ENCODE measurements at regions not wholly inside any gene's neighbourhood (a gene's known extent, or its start where the extent isn't known, plus 50 kb on each side); places are given as distances from the start of the nearest gene placed in this dataset.
A peak's percentile ranks its signal among the peaks of the same experiment; 100 is the strongest.
"Not testable (repeated sequence)": the region's sequence is repeated elsewhere in the genome, so short reads cannot be mapped to it uniquely, and the experiment has no call there.

- not testable (repeated sequence) for H3K27me3 ChIP-seq (ENCODE audit: control insufficient read depth, insufficient read depth, low read length); DNase-seq; H3K36me3 ChIP-seq (replicated peaks; ENCODE audit: control insufficient read depth, insufficient read depth, low read length); H3K4me3 ChIP-seq (ENCODE audit: insufficient read depth, low read depth, low read length)
These were observed 491.2 kb downstream of the BRD1 start for GRCh38 chr22:49336483-49336882.

GRCh38 chr22:49334976-49335375 lies 492.7 kb downstream of the BRD1 start:
- Histone ChIP-seq H3K36me3 (replicated peaks; ENCODE audit: control insufficient read depth, insufficient read depth, low read length) (no peaks in the 10 kb centered on the region), H3K4me3 (ENCODE audit: insufficient read depth, low read depth, low read length) (no peak overlapping the region), H3K27me3 (ENCODE audit: control insufficient read depth, insufficient read depth, low read length) (no peaks in the 10 kb centered on the region)
- no peak for DNase-seq

DNA sequence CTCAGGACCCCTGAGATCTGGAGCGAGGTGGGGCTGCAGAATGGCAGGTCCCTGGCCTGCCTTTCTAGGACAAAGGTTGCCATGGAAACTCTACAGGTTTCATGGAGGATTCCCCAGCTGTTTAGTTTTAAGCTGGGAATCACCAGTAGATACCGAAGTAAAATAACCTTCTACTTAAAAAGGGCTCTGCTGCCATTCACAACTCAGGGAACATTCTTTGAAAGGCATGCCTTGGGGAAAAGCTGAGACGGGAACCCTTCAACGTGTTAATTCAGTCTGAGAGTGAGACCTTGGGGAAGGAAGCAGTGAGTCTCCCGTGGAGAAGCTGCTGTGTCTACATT lies 493.3 kb downstream of the BRD1 start:
- Histone ChIP-seq H3K4me3 (ENCODE audit: insufficient read depth, low read depth, low read length) (no peak overlapping the region), H3K27me3 (ENCODE audit: control insufficient read depth, insufficient read depth, low read length) (no peaks in the 10 kb centered on the region), H3K36me3 (replicated peaks; ENCODE audit: control insufficient read depth, insufficient read depth, low read length) (no peaks in the 10 kb centered on the region)
- DNase-seq, result peak; percentile 82

- H3K27me3 ChIP-seq (ENCODE audit: control insufficient read depth, insufficient read depth, low read length), result no peaks in the 10 kb centered on the region
- no peak for DNase-seq
- H3K36me3 ChIP-seq (replicated peaks; ENCODE audit: control insufficient read depth, insufficient read depth, low read length), result no peaks in the 10 kb centered on the region
These were observed 494.5 kb downstream of the BRD1 start for GRCh38 chr22:49333206-49333605.

GRCh38 chr22:49332691-49333090 lies 495.0 kb downstream of the BRD1 start:
- Histone ChIP-seq H3K27me3 (ENCODE audit: control insufficient read depth, insufficient read depth, low read length) (no peaks in the 10 kb centered on the region), H3K36me3 (replicated peaks; ENCODE audit: control insufficient read depth, insufficient read depth, low read length) (no peaks in the 10 kb centered on the region), H3K4me3 (ENCODE audit: insufficient read depth, low read depth, low read length) (no peak overlapping the region)
- peak; percentile 19 for DNase-seq

More at GRCh38 chr22:49333206-49333605, 494.5 kb downstream of the BRD1 start:
- no peak overlapping the region for H3K4me3 ChIP-seq (ENCODE audit: insufficient read depth, low read depth, low read length)

- H3K27me3 ChIP-seq (ENCODE audit: control insufficient read depth, insufficient read depth, low read length), result no peaks in the 10 kb centered on the region
- no peaks in the 10 kb centered on the region for H3K36me3 ChIP-seq (replicated peaks; ENCODE audit: control insufficient read depth, insufficient read depth, low read length)
- H3K4me3 ChIP-seq (ENCODE audit: insufficient read depth, low read depth, low read length), result no peak overlapping the region
- peak; percentile 8 for DNase-seq
These were observed 495.8 kb downstream of the BRD1 start for GRCh38 chr22:49331878-49332277.

DNA sequence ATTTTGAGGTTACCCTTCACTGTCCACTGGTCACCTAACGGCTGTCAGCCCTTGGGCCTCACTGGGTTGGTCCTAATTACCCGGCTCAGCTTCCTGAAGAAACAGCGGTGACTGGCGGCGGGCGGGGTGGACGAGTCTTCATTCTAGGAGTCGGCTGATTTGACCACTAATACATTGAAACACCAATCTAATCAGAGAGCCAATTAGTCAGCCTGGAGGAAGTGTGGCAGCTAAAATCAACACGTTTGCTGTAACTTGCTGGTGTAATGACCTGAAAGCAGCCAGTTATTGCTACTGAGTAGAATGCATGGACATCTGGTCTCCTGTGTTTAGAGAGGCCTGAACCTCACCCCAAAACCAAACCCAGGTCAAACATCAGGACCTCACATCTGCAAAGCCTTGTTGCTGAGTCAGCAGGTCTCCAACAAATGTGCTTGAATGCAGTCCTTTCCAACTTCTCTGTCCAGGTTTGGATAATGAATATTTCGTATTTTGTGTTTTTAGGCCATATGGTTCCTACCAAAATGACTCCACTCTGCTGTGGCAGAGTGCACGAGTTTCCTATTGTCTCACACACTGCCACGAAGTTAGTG lies 496.4 kb downstream of the BRD1 start:
- H3K36me3 ChIP-seq (replicated peaks; ENCODE audit: control insufficient read depth, insufficient read depth, low read length), result no peaks in the 10 kb centered on the region
- peak; percentile 17 for DNase-seq
- H3K27me3 ChIP-seq (ENCODE audit: control insufficient read depth, insufficient read depth, low read length), result no peaks in the 10 kb centered on the region
- H3K4me3 ChIP-seq (ENCODE audit: insufficient read depth, low read depth, low read length), result no peak overlapping the region

- peak; percentile 18 for DNase-seq
- Histone ChIP-seq H3K4me3 (ENCODE audit: insufficient read depth, low read depth, low read length) (no peak overlapping the region), H3K36me3 (replicated peaks; ENCODE audit: control insufficient read depth, insufficient read depth, low read length) (no peaks in the 10 kb centered on the region), H3K27me3 (ENCODE audit: control insufficient read depth, insufficient read depth, low read length) (no peaks in the 10 kb centered on the region)
These were observed 497.1 kb downstream of the BRD1 start for GRCh38 chr22:49330421-49331222.

DNA sequence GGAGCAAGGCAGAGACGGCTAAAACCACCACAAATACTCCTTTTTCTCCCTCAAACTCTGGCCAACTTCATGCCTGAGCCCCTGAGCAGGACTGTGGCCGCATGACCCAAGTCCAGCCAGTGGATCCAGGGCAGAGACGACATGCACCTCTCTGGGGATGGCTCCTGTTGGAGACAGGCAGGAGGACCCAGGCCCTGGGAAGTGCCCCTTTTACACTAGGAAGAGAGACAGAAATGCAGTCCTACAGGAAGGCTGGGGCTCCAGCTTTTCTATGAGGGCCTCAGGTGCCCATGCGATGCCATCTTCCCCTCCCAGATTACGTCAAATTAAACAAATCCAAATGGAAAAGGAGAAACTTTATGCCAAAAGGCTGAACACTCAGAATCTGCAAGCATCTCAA lies 498.0 kb downstream of the BRD1 start:
- no peaks in the 10 kb centered on the region for H3K36me3 ChIP-seq (replicated peaks; ENCODE audit: control insufficient read depth, insufficient read depth, low read length)
- H3K27me3 ChIP-seq (ENCODE audit: control insufficient read depth, insufficient read depth, low read length), result no peaks in the 10 kb centered on the region
- no peak overlapping the region for H3K4me3 ChIP-seq (ENCODE audit: insufficient read depth, low read depth, low read length)
- peak; percentile 7 for DNase-seq

DNA sequence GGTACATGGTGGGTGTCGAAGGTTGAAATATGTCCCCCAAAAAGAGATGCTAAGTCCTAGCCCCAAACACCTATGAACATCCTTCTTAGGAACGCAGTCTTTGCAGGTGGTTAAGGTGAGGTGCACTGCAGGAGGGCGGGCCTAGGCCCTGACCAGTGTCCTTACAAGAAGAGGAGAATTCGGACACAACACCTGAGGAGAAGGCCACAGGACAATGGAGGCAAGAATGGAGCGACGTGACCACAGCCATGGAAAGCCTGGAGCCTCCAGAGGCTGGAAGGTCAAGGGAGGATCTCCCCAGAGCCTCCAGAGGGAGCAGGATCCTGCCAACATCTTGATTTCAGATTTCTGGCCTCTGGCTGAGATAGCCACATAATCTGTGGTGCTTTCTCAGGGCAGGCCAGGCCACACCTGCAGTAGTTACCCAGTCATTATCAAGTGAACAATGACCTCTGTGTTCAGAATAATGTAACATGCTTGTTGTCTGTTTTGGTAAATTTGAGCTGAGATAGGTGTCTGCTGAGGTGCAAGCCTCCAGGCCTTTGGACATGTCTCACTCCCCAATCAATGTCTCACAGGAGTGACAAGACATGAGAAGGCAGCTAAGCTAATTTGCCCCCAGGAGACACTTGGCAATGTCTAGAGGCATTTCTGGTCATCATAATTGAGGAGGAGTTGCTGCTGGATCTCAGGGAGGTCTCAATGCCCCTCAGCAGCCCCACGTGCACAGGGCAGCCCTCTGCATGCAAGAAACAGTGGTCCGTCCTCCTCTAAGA lies 498.9 kb downstream of the BRD1 start:
- no peak for DNase-seq
- Histone ChIP-seq H3K27me3 (ENCODE audit: control insufficient read depth, insufficient read depth, low read length) (no peaks in the 10 kb centered on the region), H3K4me3 (ENCODE audit: insufficient read depth, low read depth, low read length) (no peak overlapping the region), H3K36me3 (replicated peaks; ENCODE audit: control insufficient read depth, insufficient read depth, low read length) (no peaks in the 10 kb centered on the region)

GRCh38 chr22:49328118-49328475 lies 499.6 kb downstream of the BRD1 start:
- no peak for DNase-seq
- H3K27me3 ChIP-seq (ENCODE audit: control insufficient read depth, insufficient read depth, low read length), result no peaks in the 10 kb centered on the region
- no peak overlapping the region for H3K4me3 ChIP-seq (ENCODE audit: insufficient read depth, low read depth, low read length)
- H3K36me3 ChIP-seq (replicated peaks; ENCODE audit: control insufficient read depth, insufficient read depth, low read length), result no peaks in the 10 kb centered on the region

DNA sequence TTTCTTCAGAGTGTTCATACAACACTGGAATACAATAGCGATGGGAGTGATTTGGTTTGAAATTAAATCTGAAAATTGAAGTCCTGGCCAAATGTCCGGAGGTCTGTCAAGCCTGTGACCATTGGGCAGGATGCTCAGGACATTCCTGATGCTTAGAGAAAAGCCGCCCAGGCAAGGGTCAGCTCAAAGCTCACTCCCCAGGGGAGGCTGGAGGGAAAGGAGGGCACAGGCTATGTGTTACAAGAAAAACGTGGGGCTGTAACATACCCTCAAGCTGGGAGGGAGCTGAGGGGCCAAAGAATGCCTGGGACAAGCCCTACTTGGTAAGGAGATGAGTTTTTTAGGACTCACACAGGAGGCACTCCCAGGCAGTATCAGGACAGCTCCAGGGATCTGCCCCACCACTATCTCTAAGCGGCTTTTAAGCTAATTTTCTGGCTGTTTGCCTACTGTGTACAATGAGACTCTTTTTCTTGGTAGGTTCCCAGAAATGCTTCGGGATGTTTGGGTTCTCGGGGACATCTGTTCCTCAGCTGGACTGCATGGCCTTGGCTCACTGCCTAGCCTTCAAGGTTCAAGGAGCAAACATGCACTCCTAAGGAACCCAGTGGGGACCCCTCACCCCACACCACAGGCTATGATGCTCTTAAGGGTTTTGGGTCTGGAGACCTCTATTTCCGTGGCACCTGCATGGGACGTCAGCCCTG lies 500.1 kb downstream of the BRD1 start:
- Histone ChIP-seq H3K4me3 (ENCODE audit: insufficient read depth, low read depth, low read length) (no peak overlapping the region), H3K36me3 (replicated peaks; ENCODE audit: control insufficient read depth, insufficient read depth, low read length) (no peaks in the 10 kb centered on the region), H3K27me3 (ENCODE audit: control insufficient read depth, insufficient read depth, low read length) (no peaks in the 10 kb centered on the region)
- DNase-seq, result peak; percentile 12

- no peak overlapping the region for H3K4me3 ChIP-seq (ENCODE audit: insufficient read depth, low read depth, low read length)
- H3K27me3 ChIP-seq (ENCODE audit: control insufficient read depth, insufficient read depth, low read length), result no peaks in the 10 kb centered on the region
- H3K36me3 ChIP-seq (replicated peaks; ENCODE audit: control insufficient read depth, insufficient read depth, low read length), result no peaks in the 10 kb centered on the region
- DNase-seq, result peak; percentile 17
These were observed 501.1 kb downstream of the BRD1 start for GRCh38 chr22:49326558-49326957.

DNA sequence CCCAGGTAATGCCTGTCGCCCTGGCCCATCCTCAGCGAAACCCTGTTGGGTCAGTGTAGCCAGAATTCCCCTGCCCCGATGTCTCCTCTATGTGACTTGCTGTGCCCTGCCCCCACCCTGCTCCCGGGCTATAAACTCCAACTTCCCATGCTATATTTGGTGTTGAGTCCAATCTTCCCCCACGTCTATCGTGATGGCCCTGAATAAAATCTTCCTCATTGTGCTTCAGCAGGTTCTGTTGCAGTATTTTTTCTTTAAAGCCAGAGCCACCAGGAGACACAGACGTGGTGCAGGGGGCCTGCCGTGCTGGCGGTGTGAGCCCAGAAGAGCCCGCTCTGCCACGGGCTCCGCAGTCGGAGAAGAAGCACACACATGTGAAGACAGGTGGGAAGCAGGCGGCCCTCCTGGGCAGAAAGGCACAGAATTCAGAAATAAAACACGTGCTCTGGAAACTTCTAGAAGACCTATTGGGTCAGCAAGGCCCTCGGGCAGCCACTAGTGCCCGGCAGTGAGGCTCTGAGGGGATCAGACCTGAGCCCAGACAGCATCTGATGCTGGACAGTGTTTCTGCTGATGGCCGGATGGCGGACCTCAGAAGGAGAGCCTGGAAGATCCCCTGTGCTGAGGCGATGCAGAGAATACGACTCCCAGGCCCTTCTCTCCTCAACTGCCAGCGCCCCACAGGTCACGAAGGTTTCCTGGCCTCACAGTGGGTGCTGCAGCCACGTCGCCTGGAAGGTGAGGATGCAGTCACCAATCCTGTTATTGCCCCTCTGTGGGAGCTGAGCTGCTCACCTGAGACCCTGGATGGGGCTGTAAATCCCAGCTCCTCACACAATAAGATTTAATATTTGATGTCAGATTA lies 501.9 kb downstream of the BRD1 start:
- no peaks in the 10 kb centered on the region for H3K27me3 ChIP-seq (ENCODE audit: control insufficient read depth, insufficient read depth, low read length)
- DNase-seq, result peak; percentile 19
- no peak overlapping the region for H3K4me3 ChIP-seq (ENCODE audit: insufficient read depth, low read depth, low read length)
- no peaks in the 10 kb centered on the region for H3K36me3 ChIP-seq (replicated peaks; ENCODE audit: control insufficient read depth, insufficient read depth, low read length)

Data from H7 (cell line).